WTC11 (cell line): ENCODE measurements at regions not wholly inside any gene's neighbourhood (a gene's known extent, or its start where the extent isn't known, plus 50 kb on each side); places are given as distances from the start of the nearest gene placed in this dataset.

Source experiments
- ATAC-seq: fragments of 200-7000 bp; cut with Tn5 transposase; 2 replicates; pipeline ENCODE4 v1.10.0; 2021; ENCODE audit warnings: mild to moderate bottlenecking, moderate library complexity
- CTCF ChIA-PET: fragments of 300-600 bp; sonication (Branson Sonifier 250); formaldehyde crosslinking; loops from one replicate; lab custom pipeline; 2021; ENCODE audit warnings: antibody characterized with exemption; lab: Charles Lee
- POLR2A ChIA-PET: fragments of 350-600 bp; sonication (Branson Sonifier 250); formaldehyde crosslinking; loops from one replicate; lab custom pipeline; 2021; ENCODE audit warnings: antibody characterized with exemption; lab: Charles Lee
- DNase-seq: peaks from one replicate; pipeline ENCODE4 v3.0.0; 2021; ENCODE audit warnings: low spot score
- H3K27ac Mint-ChIP-seq: 2 replicates; pipeline ENCODE4 v1.8.0; 2021; ENCODE audit warnings: mixed read lengths
- H3K27me3 Mint-ChIP-seq: 2 replicates; pipeline ENCODE4 v1.8.0; 2021; ENCODE audit warnings: low read depth, mild to moderate bottlenecking, moderate library complexity, mixed read lengths
- H3K36me3 Mint-ChIP-seq: 2 replicates; pipeline ENCODE4 v1.8.0; 2021; ENCODE audit warnings: mixed read lengths
- H3K4me1 Mint-ChIP-seq: 2 replicates; pipeline ENCODE4 v1.8.0; 2022; ENCODE audit warnings: mixed read lengths
- H3K4me3 Mint-ChIP-seq: 2 replicates; pipeline ENCODE4 v1.8.0; 2021; ENCODE audit warnings: mild to moderate bottlenecking, moderate library complexity, mixed read lengths
- H3K9me3 Mint-ChIP-seq: 2 replicates; pipeline ENCODE4 v1.8.0; 2021; ENCODE audit warnings: mixed read lengths
- ESRRA ChIP-seq: sonication (generic); formaldehyde crosslinking; IDR thresholded peaks from 2 replicates; pipeline ENCODE4 v1.8.1; 2022; ENCODE audit warnings: mild to moderate bottlenecking, missing genetic modification reagents, borderline replicate concordance
- ETV6 ChIP-seq: sonication (generic); formaldehyde crosslinking; IDR thresholded peaks from 2 replicates; pipeline ENCODE4 v1.8.1; 2022; ENCODE audit warnings: mild to moderate bottlenecking, missing genetic modification reagents
- FOXP1 ChIP-seq: sonication (generic); formaldehyde crosslinking; IDR thresholded peaks from 2 replicates; pipeline ENCODE4 v1.8.0; 2022; ENCODE audit warnings: missing genetic modification reagents, mild to moderate bottlenecking, moderate library complexity, borderline replicate concordance
- NFATC4 ChIP-seq: fragments of 250-450 bp; sonication (Bioruptor Pico); IDR thresholded peaks from 2 replicates; pipeline ENCODE4 v1.9.0; 2021; ENCODE audit warnings: mild to moderate bottlenecking
- SOX15 ChIP-seq: fragments of 250-450 bp; sonication (Bioruptor Pico); IDR thresholded peaks from 2 replicates; pipeline ENCODE4 v1.9.0; 2021; ENCODE audit warnings: mild to moderate bottlenecking
- SP1 ChIP-seq: sonication (generic); formaldehyde crosslinking; conservative IDR thresholded peaks from 2 replicates; pipeline ENCODE4 v1.8.1; 2022; ENCODE audit warnings: missing genetic modification reagents
- TEAD4 ChIP-seq: sonication (generic); formaldehyde crosslinking; IDR thresholded peaks from 2 replicates; pipeline ENCODE4 v1.8.0; 2022; ENCODE audit warnings: mild to moderate bottlenecking, missing genetic modification reagents
- ZBTB21 ChIP-seq: sonication (generic); formaldehyde crosslinking; IDR thresholded peaks from 2 replicates; pipeline ENCODE4 v1.8.1; 2023; ENCODE audit warnings: mild to moderate bottlenecking, missing genetic modification reagents, borderline replicate concordance
- TF ChIP-seq, protein P1 (sequence below): sonication (generic); formaldehyde crosslinking; IDR thresholded peaks from 2 replicates; pipeline ENCODE4 v1.8.1; 2023; ENCODE audit warnings: mild to moderate bottlenecking, missing genetic modification reagents, borderline replicate concordance
- TF ChIP-seq, protein P2 (sequence below): sonication (generic); formaldehyde crosslinking; IDR thresholded peaks from 2 replicates; pipeline ENCODE4 v1.8.1; 2022; ENCODE audit warnings: mild to moderate bottlenecking, moderate library complexity, missing genetic modification reagents
- TF ChIP-seq, protein P3 (sequence below): sonication (generic); formaldehyde crosslinking; IDR thresholded peaks from 2 replicates; pipeline ENCODE4 v1.8.1; 2022; ENCODE audit warnings: mild to moderate bottlenecking, missing genetic modification reagents, moderate library complexity, borderline replicate concordance
- TF ChIP-seq, protein P4 (sequence below): sonication (generic); formaldehyde crosslinking; conservative IDR thresholded peaks from 2 replicates; pipeline ENCODE4 v1.8.1; 2022; ENCODE audit warnings: mild to moderate bottlenecking, missing genetic modification reagents
- TF ChIP-seq, protein P5 (sequence below): sonication (generic); formaldehyde crosslinking; IDR thresholded peaks from 2 replicates; pipeline ENCODE4 v1.8.0; 2023; ENCODE audit warnings: mild to moderate bottlenecking, missing genetic modification reagents
- TF ChIP-seq, protein P6 (sequence below): fragments of 250-450 bp; sonication (Bioruptor Pico); IDR thresholded peaks from 2 replicates; pipeline ENCODE4 v1.9.0; 2021; ENCODE audit warnings: moderate library complexity, mild to moderate bottlenecking, inconsistent platforms, borderline replicate concordance

DNA sequence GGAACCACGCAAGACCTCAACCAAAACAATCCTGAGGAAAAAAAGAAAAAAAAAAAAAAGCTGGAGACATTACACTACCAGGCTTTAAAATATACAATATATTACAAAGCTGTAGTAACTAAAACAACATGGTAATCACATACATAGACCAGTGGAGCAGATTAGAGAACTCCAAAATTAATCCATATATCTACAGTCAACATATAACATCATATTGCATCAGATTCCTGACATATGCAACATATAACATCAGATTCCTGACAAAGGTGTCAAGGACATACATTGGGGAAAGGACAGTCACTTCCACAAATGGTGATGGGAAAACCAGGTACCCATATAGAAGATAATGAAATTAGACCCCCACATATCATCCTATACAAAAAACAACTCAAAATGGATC is 145.8 kb downstream of the BTG1 start (continued):
- TF ChIP-seq, protein P1, sequence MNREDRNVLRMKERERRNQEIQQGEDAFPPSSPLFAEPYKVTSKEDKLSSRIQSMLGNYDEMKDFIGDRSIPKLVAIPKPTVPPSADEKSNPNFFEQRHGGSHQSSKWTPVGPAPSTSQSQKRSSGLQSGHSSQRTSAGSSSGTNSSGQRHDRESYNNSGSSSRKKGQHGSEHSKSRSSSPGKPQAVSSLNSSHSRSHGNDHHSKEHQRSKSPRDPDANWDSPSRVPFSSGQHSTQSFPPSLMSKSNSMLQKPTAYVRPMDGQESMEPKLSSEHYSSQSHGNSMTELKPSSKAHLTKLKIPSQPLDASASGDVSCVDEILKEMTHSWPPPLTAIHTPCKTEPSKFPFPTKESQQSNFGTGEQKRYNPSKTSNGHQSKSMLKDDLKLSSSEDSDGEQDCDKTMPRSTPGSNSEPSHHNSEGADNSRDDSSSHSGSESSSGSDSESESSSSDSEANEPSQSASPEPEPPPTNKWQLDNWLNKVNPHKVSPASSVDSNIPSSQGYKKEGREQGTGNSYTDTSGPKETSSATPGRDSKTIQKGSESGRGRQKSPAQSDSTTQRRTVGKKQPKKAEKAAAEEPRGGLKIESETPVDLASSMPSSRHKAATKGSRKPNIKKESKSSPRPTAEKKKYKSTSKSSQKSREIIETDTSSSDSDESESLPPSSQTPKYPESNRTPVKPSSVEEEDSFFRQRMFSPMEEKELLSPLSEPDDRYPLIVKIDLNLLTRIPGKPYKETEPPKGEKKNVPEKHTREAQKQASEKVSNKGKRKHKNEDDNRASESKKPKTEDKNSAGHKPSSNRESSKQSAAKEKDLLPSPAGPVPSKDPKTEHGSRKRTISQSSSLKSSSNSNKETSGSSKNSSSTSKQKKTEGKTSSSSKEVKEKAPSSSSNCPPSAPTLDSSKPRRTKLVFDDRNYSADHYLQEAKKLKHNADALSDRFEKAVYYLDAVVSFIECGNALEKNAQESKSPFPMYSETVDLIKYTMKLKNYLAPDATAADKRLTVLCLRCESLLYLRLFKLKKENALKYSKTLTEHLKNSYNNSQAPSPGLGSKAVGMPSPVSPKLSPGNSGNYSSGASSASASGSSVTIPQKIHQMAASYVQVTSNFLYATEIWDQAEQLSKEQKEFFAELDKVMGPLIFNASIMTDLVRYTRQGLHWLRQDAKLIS (CRISPR knock-in tag): no peak
- TF ChIP-seq SOX15: no peak
- TF ChIP-seq, protein P2, sequence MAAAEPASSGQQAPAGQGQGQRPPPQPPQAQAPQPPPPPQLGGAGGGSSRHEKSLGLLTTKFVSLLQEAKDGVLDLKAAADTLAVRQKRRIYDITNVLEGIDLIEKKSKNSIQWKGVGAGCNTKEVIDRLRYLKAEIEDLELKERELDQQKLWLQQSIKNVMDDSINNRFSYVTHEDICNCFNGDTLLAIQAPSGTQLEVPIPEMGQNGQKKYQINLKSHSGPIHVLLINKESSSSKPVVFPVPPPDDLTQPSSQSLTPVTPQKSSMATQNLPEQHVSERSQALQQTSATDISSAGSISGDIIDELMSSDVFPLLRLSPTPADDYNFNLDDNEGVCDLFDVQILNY (CRISPR knock-in tag): no peak
- TF ChIP-seq, protein P3, sequence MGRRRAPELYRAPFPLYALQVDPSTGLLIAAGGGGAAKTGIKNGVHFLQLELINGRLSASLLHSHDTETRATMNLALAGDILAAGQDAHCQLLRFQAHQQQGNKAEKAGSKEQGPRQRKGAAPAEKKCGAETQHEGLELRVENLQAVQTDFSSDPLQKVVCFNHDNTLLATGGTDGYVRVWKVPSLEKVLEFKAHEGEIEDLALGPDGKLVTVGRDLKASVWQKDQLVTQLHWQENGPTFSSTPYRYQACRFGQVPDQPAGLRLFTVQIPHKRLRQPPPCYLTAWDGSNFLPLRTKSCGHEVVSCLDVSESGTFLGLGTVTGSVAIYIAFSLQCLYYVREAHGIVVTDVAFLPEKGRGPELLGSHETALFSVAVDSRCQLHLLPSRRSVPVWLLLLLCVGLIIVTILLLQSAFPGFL (CRISPR knock-in tag): no peak
- TF ChIP-seq, protein P4, sequence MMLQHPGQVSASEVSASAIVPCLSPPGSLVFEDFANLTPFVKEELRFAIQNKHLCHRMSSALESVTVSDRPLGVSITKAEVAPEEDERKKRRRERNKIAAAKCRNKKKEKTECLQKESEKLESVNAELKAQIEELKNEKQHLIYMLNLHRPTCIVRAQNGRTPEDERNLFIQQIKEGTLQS: no peak
- TF ChIP-seq ETV6 (CRISPR knock-in tag): no peak
- no peak for TF ChIP-seq ZBTB21 (CRISPR knock-in tag)
- no peak for TF ChIP-seq FOXP1 (CRISPR knock-in tag)
- TF ChIP-seq, protein P5, sequence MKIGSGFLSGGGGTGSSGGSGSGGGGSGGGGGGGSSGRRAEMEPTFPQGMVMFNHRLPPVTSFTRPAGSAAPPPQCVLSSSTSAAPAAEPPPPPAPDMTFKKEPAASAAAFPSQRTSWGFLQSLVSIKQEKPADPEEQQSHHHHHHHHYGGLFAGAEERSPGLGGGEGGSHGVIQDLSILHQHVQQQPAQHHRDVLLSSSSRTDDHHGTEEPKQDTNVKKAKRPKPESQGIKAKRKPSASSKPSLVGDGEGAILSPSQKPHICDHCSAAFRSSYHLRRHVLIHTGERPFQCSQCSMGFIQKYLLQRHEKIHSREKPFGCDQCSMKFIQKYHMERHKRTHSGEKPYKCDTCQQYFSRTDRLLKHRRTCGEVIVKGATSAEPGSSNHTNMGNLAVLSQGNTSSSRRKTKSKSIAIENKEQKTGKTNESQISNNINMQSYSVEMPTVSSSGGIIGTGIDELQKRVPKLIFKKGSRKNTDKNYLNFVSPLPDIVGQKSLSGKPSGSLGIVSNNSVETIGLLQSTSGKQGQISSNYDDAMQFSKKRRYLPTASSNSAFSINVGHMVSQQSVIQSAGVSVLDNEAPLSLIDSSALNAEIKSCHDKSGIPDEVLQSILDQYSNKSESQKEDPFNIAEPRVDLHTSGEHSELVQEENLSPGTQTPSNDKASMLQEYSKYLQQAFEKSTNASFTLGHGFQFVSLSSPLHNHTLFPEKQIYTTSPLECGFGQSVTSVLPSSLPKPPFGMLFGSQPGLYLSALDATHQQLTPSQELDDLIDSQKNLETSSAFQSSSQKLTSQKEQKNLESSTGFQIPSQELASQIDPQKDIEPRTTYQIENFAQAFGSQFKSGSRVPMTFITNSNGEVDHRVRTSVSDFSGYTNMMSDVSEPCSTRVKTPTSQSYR (CRISPR knock-in tag): no peak
- TF ChIP-seq, protein P6, sequence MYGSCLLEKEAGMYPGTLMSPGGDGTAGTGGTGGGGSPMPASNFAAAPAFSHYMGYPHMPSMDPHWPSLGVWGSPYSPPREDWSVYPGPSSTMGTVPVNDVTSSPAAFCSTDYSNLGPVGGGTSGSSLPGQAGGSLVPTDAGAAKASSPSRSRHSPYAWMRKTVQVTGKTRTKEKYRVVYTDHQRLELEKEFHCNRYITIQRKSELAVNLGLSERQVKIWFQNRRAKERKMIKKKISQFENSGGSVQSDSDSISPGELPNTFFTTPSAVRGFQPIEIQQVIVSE (CRISPR knock-in tag): no peak
- no peak for TF ChIP-seq TEAD4 (CRISPR knock-in tag)
- TF ChIP-seq NFATC4 (CRISPR knock-in tag): no peak
- TF ChIP-seq, all 79 proteins: peak for 0

DNA sequence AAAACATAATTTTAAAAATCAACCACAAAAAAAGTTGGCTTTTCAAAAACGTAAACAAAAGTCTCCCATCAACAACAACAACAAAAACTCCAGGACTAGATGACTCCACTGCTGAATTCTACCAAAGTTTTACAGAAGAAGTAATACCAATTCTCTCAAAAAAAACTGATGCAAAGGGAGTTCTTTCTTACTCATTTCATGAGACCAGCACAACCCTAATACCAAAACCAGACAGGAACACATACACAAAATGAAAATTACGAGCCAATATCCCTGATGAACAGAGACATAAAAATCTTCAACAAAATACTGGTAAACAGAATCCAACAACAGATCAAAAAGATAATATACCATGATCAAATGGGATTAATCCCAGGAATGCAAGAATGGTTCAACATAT is 147.3 kb downstream of the BTG1 start:
- H3K9me3 Mint-ChIP-seq: peaks cover 19% of the 10 kb centered on the region
- H3K36me3 Mint-ChIP-seq: peaks cover 2% of the 10 kb centered on the region; the same call in 1 of the 2 replicates
- H3K27me3 Mint-ChIP-seq: no peaks in the 10 kb centered on the region
- H3K4me3 Mint-ChIP-seq: no peak overlapping the region
- ATAC-seq (no peak), DNase-seq (no peak)
- POLR2A ChIA-PET: no interaction called here
- CTCF ChIA-PET: no interaction called here
- peaks cover 3% of the 10 kb centered on the region; the same call in 1 of the 2 replicates for H3K4me1 Mint-ChIP-seq
- TF ChIP-seq SP1 (CRISPR knock-in tag) (no peak), ESRRA (CRISPR knock-in tag) (no peak)
- no peak overlapping the region for H3K27ac Mint-ChIP-seq
